DMS53 treated with DMSO at 0.1 percent for 48 hours (cell line): ENCODE measurements at regions not wholly inside any gene's neighbourhood (a gene's known extent, or its start where the extent isn't known, plus 50 kb on each side); places are given as distances from the start of the nearest gene placed in this dataset.
A peak's percentile ranks its signal among the peaks of the same experiment; 100 is the strongest.
"Not testable (repeated sequence)": the region's sequence is repeated elsewhere in the genome, so short reads cannot be mapped to it uniquely, and the experiment has no call there.

Source experiments
- DNase-seq: peaks from one replicate; lab custom pipeline; 2025; ENCODE audit not compliant: unreplicated experiment; lab: John Stamatoyannopoulos, UW

- DNase-seq, result no peak
These were observed 216.9 kb downstream of the CAVIN4 start for GRCh38 chr9:100794738-100795269.

DNA sequence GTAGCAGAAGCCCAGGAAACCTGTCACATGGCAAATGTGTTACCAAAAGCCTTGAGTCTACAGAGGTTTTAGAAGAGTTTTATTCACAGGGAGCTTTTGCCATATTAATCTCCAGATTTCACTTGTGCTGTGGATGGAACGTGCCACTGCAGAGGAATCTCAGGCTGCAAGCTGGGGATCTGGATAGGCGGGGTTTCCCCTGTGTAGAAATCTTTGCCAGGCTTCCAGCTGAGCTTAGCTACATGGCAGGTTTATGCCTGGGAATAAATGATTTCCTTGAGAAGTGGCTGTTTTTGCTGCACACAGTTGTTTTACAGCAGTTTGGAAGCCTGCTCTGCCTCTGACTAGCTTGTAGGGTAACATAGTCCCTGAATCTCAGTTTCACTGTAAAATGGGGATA, 224.6 kb upstream of the PLPPR1 start:
- DNase-seq, result no peak

DNA sequence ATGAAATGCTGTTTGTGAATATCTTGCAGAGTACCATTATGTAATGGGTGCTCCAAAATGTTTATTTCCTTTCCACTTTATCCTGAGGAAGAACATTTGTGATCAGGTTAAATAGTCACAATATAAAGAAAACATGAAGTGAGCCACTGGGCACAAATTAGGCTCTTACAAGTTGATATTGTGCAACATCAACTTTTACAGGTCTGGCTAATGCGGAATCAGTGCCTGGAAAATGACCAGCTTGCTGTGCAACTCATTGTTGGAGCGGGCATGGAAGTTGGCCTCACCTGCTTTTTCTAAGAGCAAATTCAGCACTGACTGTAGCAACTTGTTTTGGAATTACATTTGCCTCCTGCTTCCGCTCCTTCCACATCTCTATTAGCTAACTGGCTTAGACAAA, 216.9 kb upstream of the PLPPR1 start:
- no peak for DNase-seq

DNA sequence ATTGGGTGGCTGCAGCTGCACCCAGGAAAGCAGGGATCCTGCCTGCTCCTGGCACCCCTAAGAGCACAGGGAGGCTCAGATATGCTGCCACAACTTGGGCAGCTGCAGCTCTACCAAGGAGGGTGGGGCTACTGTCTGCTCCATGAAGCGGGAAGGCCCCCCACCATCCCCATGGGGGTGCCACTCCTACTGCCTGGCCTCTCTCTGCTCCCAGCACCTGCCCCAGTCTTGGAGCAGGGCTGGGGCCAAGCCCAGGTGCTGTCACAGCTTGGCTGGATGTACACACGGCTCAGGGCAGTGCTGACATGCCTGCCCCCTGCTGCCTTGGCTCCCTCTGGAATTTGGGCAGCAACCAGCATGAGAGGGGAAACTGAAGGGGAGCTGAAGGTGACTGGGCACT, 214.7 kb upstream of the PLPPR1 start:
- DNase-seq, result no peak

DNA sequence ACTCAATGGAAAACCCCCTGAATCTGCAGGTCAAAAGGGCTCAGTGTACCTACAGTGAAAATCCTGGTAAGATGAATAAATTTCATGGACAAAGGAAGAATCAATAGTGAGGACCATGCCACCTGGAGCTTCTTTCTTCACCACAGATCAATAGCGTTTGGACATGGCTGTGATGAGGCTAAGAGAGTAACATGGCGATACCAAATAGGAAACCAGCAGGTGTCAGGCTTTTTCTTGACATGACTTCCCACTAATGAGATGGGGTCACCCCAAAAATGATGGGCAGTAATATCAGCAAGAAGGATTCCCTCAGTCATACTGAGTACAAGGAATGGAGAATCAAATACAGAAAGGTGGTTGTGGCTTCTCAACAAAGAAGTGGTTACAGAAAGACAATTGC, 208.5 kb upstream of the PLPPR1 start:
- no peak for DNase-seq

GRCh38 chr9:100833035-100833434, 195.5 kb upstream of the PLPPR1 start:
- DNase-seq, result not testable (repeated sequence)

GRCh38 chr9:100838857-100839256, 189.7 kb upstream of the PLPPR1 start:
- DNase-seq, result no peak

- no peak for DNase-seq
These were observed 179.8 kb upstream of the PLPPR1 start for GRCh38 chr9:100848726-100849125.

DNA sequence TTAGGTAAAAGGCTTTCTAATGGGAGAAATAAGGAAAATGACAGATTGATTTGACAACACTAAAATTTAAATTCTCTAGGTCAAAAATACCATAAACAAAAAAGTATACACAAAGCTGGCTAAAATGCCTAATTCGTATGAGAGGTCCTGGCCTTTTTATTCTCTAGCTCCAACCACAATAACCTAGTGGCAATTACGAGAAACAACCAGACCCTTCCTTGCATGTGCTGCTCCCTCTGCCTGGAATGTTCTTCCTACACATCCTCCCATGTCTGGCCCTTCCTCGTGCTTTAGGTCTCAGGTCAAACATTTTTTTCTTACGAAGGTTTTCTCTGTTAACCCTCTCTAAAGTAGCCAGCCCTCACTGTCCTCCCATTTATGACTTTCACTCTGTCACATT, 176.4 kb upstream of the PLPPR1 start:
- DNase-seq, result no peak

DNA sequence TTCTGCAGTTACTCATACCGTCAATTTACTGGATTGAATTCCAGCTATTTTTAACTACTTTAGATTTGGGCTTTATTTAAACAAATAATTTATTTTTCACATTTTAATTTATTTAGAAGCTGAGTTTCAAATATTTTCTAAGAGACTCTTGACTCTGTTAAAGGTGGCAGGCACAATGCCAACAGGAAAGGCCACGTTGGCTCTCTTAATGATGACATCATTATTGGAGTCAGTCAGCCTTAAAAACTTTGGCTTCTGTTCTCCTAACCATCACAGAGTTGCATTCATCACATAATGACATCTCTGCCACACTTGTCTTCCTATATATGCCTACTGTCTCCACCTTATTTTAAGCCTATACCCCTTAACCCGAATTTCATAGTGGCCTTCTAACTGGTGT, 172.3 kb upstream of the PLPPR1 start:
- peak; percentile 11 for DNase-seq

GRCh38 chr9:100865111-100865510, 163.4 kb upstream of the PLPPR1 start:
- no peak for DNase-seq

DNA sequence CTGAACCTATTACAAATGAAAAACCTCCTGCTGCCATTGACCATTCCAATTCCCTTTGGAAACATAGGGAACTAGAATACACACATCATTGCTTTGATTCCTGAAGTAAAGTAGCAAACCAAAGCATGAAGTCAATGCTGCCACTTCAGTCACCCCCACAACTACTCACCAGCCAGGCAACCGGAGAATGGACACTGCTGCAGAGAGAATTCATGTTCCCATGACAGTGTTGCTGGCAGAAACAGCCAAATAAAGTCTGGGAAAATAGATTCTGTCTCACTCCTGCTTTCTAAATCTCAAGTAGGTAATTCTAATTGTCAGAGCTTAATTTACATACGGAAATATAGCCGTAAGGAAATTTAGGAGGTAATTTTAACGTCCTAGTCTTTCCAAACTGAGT, 162.9 kb upstream of the PLPPR1 start:
- DNase-seq, result no peak

DNA sequence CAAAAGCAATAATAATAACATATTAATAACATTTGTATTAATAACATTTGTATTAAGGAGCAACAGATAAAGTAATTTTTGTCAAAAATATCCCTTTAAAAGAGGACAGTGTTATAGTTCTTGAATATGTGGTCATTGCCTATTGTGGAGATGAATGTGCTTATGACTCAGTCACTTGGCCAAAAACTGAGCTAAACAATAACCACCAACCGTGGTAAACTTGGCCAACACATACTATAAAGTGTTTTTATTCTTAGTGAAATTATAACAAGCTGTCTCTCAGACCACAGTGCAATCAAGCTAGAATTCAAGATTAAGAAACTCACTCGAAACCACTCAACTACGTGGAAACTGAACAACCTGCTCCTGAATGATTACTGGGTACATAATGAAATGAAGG, 159.2 kb upstream of the PLPPR1 start:
- no peak for DNase-seq

DNA sequence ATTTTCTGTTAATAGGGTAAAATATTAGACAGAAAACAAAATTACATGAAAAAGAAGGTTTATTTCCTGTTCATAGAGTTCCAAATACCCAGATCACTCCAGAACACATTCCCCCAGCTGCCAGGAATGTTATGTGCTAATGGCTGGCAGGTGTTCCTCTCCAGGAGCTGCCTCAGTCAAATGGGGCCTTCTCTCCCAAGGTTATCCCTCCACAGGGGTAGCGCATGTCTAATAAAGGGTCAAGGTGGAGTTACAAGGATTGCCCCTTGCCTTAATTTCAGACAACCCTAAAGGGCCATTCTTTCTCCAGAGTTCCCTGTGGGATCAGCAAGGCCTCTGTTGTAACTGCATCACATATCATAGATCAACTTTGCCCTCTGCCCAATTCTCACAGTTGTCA, 148.6 kb upstream of the PLPPR1 start:
- no peak for DNase-seq

DNA sequence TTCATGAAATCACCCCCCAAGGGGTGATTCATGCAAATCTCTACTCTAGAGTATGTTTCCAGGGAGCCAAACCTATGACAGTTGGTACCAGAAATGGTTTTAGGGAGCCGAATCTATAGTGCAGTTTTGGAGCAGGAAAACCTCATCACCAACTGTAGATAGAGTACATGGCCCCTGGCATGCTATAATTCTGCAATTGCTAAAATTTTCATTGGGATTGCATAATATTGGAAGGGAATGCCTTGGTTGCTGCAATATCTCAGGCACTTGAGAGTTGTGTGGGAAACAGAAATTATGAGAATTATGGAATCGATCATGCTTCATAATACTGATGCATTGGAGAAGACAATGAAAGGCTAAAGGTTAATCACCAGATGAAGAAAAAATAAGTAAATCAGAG, 148.2 kb upstream of the PLPPR1 start:
- no peak for DNase-seq

DNA sequence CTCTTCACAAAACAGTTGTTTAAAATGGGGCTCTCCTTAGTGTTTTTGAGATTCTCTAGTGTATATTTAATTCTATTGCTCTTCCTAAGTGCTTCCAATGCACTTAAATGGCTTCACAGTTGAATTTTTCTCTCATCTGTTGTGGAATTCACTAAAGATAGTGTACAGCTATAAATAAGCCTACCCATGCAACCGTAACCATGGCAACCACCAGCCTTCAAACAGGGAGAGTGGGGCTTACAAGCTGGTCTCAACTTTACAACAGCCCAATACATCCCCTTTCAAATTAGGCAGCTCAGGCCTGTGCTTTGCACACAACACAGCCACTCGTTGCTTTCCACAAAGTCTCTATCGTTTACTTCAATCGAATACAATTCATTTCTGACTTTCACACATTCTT, 144.0 kb upstream of the PLPPR1 start:
- no peak for DNase-seq

DNA sequence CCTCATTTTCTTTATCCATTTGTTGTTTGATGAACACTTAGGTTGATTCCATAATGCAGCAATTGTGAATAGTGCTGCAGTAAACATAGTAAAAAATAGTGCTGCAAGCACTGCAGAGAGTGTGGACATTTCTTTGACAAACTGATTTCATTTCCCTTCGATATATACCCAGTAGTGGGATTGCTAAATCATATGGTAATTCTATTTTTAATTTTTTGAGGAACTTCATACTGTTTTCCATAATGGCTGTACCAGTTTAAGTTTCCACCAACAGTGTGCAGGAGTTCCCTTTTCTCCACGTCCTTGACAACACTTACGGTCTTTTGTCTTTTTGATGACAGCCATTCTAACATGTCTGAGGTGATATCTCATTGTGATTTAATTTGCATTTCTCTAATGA, 138.2 kb upstream of the PLPPR1 start:
- DNase-seq, result no peak

GRCh38 chr9:100911273-100911672, 117.3 kb upstream of the PLPPR1 start:
- no peak for DNase-seq

DNA sequence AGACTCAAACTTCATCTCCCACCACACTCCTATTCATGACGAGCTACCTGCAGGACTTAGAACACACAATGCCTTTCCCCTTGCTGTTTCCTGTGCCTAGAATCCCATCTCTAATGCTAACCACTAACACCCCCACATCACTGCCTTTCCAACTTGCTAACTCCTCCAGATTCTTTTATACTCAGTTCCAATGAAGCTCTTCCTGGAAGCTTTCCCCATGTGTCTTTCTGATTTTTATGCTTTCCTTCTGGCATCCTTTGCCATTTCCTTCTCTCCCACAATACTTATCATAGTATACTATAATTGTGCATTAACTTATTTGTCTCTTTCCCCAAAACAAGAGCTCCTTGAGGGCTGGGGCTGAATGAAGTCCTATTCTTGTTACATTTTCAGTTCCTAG, 115.3 kb upstream of the PLPPR1 start:
- no peak for DNase-seq

DNA sequence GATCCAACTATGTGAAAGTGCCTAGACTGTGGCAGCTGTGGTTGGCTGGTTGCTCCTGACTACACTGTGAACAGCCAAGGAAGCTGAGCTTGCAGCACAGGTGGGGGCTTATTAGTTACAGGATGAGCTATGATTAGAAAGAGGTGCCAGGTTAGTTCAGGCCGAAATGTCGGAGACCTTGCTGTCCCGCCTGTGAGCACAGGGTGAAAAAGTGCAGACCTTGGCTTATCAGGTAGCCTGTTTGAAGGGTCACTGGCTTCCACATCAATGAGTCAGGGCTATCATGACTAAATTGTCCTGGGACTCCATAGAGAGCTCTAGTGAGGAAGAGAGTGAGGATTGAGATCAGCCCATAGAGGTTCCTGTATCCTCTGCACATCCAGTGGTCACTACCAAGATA, 114.3 kb upstream of the PLPPR1 start:
- DNase-seq, result no peak

DNA sequence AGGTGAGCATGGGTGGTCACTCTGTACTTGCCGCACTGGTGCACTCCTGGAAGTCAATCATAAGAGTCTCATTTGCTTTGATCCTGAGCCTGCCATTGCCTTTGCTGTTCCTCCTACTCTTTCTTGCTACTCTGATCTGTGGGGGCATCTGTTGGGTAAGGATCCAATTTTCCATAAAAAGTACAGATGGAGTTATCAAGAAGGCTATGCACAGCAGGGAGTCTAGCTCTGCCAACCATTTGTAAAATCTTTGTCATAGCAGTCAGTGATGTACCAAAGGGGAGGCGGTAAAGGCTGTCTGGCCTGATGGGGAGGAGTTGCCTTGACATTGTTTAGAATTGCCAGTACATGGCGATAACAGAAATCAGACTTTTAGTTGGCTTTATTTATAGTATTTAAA, 109.0 kb upstream of the PLPPR1 start:
- no peak for DNase-seq

- DNase-seq, result no peak
These were observed 102.2 kb upstream of the PLPPR1 start for GRCh38 chr9:100926366-100926765.

- no peak for DNase-seq
These were observed 100.8 kb upstream of the PLPPR1 start for GRCh38 chr9:100927763-100928162.

DNA sequence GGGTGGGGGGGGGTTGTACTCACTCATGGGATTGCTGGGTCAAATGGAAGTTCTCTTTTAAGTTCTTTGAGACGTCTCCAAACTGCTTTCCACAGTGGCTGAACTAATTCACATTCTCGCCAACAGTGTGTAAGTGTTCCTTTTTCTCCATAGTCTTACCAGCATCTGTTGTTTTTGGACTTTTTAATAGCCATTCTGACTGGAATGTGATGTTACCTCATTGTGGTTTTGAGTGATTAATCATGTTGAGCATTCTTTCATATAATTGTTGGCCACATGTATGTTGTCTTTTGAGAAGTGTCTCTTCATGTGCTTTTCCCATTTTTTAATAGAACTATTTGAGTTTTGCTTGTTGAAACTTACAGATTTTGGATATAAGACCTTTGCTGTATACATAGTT, 94.9 kb upstream of the PLPPR1 start:
- no peak for DNase-seq
